Osteocyte (in vitro differentiated cells): ENCODE measurements at regions not wholly inside any gene's neighbourhood (a gene's known extent, or its start where the extent isn't known, plus 50 kb on each side); places are given as distances from the start of the nearest gene placed in this dataset.
A peak's percentile ranks its signal among the peaks of the same experiment; 100 is the strongest.
"Not testable (repeated sequence)": the region's sequence is repeated elsewhere in the genome, so short reads cannot be mapped to it uniquely, and the experiment has no call there.

Source experiments
- DNase-seq: peaks from one replicate; pipeline ENCODE4 v3.0.0; 2021; ENCODE audit warnings: mixed read lengths; ENCODE audit not compliant: unreplicated experiment; ENCODE audit errors: extremely low spot score
- H3K27ac Mint-ChIP-seq: one replicate; pipeline ENCODE4 v1.8.0; 2021; ENCODE audit warnings: mild to moderate bottlenecking, mixed read lengths; ENCODE audit not compliant: unreplicated experiment
- H3K27me3 Mint-ChIP-seq: one replicate; pipeline ENCODE4 v1.8.0; 2021; ENCODE audit warnings: mixed read lengths; ENCODE audit not compliant: unreplicated experiment
- H3K36me3 Mint-ChIP-seq: one replicate; pipeline ENCODE4 v1.8.0; 2021; ENCODE audit warnings: mixed read lengths; ENCODE audit not compliant: unreplicated experiment
- H3K4me1 Mint-ChIP-seq: one replicate; pipeline ENCODE4 v1.8.0; 2021; ENCODE audit warnings: mixed read lengths; ENCODE audit not compliant: unreplicated experiment
- H3K4me3 Mint-ChIP-seq: one replicate; pipeline ENCODE4 v1.8.0; 2021; ENCODE audit warnings: mild to moderate bottlenecking, moderate library complexity, mixed read lengths; ENCODE audit not compliant: unreplicated experiment
- H3K9me3 Mint-ChIP-seq: one replicate; pipeline ENCODE4 v1.8.0; 2021; ENCODE audit warnings: mixed read lengths; ENCODE audit not compliant: unreplicated experiment
- TF ChIP-seq, protein P1 (sequence below): fragments of 200-600 bp; sonication (generic); IDR thresholded peaks from 2 replicates; pipeline ENCODE4 v1.5.0; 2021; ENCODE audit warnings: antibody characterized with exemption, mild to moderate bottlenecking, moderate library complexity

DNA sequence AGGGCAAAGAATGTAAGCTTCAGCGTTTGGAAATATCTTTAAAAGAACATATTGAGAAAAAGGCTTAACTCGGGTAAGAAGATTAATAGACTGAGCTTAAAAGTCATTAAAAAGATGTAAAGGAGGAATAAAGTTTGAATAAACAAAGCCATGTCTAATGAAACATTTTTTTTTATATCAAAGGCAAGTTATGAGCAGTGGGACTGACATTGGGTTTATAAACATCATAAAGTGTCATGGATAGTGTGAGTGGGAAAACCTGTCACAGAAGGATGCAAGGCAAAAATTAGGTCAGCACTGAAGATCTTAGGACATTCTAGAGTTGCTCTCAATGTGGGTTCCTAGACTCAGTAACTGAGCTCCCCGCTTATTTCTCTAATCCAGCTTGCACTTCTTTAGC is 438.0 kb upstream of the CDH11 start:
- TF ChIP-seq, protein P1, sequence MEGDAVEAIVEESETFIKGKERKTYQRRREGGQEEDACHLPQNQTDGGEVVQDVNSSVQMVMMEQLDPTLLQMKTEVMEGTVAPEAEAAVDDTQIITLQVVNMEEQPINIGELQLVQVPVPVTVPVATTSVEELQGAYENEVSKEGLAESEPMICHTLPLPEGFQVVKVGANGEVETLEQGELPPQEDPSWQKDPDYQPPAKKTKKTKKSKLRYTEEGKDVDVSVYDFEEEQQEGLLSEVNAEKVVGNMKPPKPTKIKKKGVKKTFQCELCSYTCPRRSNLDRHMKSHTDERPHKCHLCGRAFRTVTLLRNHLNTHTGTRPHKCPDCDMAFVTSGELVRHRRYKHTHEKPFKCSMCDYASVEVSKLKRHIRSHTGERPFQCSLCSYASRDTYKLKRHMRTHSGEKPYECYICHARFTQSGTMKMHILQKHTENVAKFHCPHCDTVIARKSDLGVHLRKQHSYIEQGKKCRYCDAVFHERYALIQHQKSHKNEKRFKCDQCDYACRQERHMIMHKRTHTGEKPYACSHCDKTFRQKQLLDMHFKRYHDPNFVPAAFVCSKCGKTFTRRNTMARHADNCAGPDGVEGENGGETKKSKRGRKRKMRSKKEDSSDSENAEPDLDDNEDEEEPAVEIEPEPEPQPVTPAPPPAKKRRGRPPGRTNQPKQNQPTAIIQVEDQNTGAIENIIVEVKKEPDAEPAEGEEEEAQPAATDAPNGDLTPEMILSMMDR, result no peak
- Mint-ChIP-seq H3K27ac (no peak overlapping the region), H3K9me3 (peaks cover 20% of the 10 kb centered on the region)

DNA sequence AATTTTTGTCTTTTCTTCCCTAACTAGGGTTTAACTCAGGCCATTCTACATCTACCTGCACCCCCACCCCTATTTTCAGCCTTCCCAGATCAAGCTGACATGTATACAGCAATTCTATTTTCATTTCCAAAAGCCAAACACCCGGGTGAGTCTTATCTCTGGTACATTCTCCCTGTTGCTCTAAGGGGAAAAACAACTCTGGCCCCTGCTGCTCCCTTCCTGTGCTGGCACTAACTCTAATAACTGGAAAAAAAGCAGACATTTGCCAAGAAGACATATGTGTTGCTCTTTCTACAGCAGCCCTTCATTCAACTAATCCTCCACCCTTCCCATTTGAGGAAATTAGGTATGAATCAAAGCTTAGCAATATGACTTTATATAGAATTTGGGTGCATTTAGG is 427.8 kb upstream of the CDH11 start:
- peaks cover 46% of the 10 kb centered on the region for H3K4me1 Mint-ChIP-seq
- not testable (repeated sequence) for DNase-seq, H3K36me3 Mint-ChIP-seq, H3K9me3 Mint-ChIP-seq, H3K4me3 Mint-ChIP-seq, H3K27me3 Mint-ChIP-seq
- H3K27ac Mint-ChIP-seq, result peak overlapping the region; percentile 50

More for the DNA sequence above, 438.0 kb upstream of the CDH11 start:
- no peak for DNase-seq
- Mint-ChIP-seq H3K4me1 (no peaks in the 10 kb centered on the region), H3K27me3 (no peaks in the 10 kb centered on the region), H3K36me3 (peaks cover 2% of the 10 kb centered on the region), H3K4me3 (no peak overlapping the region)

DNA sequence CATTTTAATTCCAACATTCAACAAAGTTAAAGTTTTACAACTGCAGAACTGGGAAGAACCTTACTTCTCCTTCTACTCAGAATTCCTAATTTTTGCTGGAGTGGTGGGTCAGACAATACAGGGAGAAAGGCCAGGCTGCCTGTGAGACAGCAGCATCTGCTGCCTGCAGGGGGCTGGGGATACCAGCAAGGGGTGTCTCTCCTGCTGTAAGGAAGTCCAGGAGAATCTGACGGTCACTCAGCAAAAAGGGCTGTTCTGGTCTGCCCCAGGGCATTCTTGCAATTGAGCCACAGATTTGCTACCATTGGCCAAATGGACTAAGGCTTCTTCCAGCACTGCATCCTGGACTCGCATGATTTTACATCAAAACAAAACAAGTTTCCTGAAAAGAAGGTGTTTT is 426.6 kb upstream of the CDH11 start:
- TF ChIP-seq, protein P1, result peak; percentile 32
- H3K4me1 Mint-ChIP-seq, result peaks cover 46% of the 10 kb centered on the region
- peaks cover 4% of the 10 kb centered on the region for H3K36me3 Mint-ChIP-seq
- peak overlapping the region; percentile 87 for H3K27ac Mint-ChIP-seq
- DNase-seq, result no peak
- H3K9me3 Mint-ChIP-seq, result peaks cover 3% of the 10 kb centered on the region
- peak overlapping the region; percentile 18 for H3K4me3 Mint-ChIP-seq
- no peaks in the 10 kb centered on the region for H3K27me3 Mint-ChIP-seq

DNA sequence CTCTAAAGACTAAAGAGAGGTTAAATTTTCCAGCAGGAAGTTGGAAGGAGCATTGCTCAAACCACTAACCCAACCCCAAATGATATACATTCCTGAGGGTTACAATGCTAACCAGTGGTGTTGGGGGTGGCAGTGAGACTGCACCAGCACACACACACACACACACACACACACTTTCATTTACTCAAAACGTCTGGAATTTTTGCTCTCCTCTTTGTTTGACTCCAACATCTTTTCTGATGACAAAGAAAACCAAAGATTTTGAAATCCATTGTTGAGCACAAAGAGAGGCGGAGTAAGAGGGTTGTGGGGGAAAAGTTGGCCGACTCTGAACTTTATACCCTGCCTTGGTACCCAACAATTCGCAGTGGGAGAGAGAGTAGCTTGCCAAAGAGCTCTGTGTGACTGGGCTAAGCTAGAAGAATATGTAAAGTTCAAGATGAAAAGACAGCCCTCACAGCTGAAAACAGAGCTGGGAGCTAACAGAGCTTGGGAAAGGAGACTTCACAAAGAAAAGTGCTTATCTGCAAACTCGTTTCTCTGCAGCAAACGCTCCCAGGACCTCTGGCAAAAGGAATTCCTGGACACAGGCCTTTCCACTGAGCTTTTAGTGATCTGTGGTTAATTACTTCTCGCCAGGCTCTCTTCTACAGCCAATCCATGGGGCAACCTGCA is 426.0 kb upstream of the CDH11 start:
- Mint-ChIP-seq H3K27me3 (no peaks in the 10 kb centered on the region), H3K36me3 (peaks cover under 1% of the 10 kb centered on the region), H3K27ac (peak overlapping the region; percentile 87), H3K4me3 (peak overlapping the region; percentile 45), H3K4me1 (peaks cover 46% of the 10 kb centered on the region), H3K9me3 (no peaks in the 10 kb centered on the region)
- no peak for DNase-seq
- TF ChIP-seq, protein P1, result no peak

DNA sequence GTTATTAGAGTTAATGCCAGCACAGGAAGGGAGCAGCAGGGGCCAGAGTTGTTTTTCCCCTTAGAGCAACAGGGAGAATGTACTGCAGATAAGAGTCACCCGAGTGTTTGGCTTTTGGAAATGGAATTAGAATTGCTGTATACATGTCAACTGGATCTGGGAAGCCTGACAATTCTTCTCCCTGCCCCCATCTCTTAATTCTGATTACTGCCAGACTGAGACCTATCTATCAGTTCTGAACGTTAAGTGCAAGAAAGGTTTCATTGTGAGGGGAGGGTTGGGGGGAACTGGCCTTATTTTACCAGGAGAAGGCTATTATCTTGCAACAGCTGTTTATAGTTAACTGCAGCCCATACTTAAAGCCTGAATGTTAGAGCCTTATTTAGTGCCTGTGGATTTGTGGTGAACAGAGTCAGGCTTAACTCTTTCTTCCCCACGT is 424.5 kb upstream of the CDH11 start:
- no peaks in the 10 kb centered on the region for H3K36me3 Mint-ChIP-seq
- H3K4me1 Mint-ChIP-seq, result peaks cover 46% of the 10 kb centered on the region
- H3K9me3 Mint-ChIP-seq, result no peaks in the 10 kb centered on the region
- H3K27ac Mint-ChIP-seq, result peak overlapping the region; percentile 56
- no peaks in the 10 kb centered on the region for H3K27me3 Mint-ChIP-seq
- TF ChIP-seq, protein P1, result no peak
- DNase-seq, result no peak
- no peak overlapping the region for H3K4me3 Mint-ChIP-seq
